GM19328 (cell line): ENCODE measurements at regions not wholly inside any gene's neighbourhood (a gene's known extent, or its start where the extent isn't known, plus 50 kb on each side); places are given as distances from the start of the nearest gene placed in this dataset.

Experiments
- ATAC-seq: cut with Tn5 transposase; IDR thresholded peaks from one replicate; pipeline ENCODE4 v1.9.1; 2021; ENCODE audit warnings: mild to moderate bottlenecking, moderate library complexity; ENCODE audit not compliant: unreplicated experiment

GRCh38 chr21:31570824-31571566 lies 88.5 kb upstream of the SOD1 start:
- no peak for ATAC-seq

- ATAC-seq, result no peak
These were observed 92.9 kb upstream of the SOD1 start for GRCh38 chr21:31566611-31567010.

DNA sequence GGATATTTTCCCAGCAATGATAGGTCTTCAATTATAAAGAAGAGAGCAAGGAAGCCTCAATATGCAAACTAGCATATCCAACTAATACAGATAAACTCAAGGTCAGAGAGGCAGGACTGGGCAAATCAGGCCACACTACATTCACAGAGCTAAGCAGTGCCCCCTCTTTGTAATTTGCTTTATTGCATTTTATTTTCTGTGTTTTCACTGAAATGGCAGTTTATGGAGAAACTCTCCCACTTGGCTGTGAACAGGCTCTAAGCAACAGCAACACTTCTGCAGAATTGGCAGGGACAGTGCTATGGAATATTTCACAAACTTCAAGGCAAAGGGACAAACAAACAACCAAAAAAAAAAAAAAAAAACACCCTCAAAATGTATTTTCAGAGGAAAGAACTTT lies 93.4 kb upstream of the SOD1 start:
- no peak for ATAC-seq

GRCh38 chr21:31564439-31564838 lies 95.1 kb upstream of the SOD1 start:
- ATAC-seq, result no peak

- no peak for ATAC-seq
These were observed 99.0 kb upstream of the SOD1 start for GRCh38 chr21:31560479-31560878.

GRCh38 chr21:31559368-31560119 lies 99.9 kb upstream of the SOD1 start:
- ATAC-seq, result peak; percentile 86

DNA sequence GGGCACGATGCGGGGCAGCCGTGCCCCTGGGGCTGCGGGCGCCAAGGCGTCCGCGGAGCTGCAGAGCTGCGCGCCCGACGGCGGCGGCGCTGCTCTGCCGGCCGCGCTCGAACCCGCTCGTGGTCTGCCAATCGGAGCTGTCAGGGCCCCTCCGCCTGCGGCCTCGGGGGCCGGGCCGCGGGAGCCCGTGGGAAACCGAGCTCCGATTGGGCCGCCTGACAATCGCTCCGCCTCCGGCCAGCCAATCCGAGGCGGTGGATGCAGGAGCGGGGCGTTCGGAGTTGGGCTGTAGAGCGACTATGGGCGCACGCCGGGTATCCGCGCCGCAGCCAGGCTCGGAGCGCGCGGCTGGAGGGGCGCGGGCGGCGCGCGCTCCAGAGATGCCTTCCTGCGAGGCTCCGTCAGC lies 100.5 kb upstream of the SOD1 start:
- ATAC-seq, result peak; percentile 82

- peak; percentile 1 for ATAC-seq
These were observed 101.1 kb upstream of the SOD1 start for GRCh38 chr21:31558189-31558961.

GRCh38 chr21:31557421-31558188 lies 101.9 kb upstream of the SOD1 start:
- no peak for ATAC-seq

- ATAC-seq, result no peak
These were observed 102.8 kb upstream of the SOD1 start for GRCh38 chr21:31556662-31557061.

DNA sequence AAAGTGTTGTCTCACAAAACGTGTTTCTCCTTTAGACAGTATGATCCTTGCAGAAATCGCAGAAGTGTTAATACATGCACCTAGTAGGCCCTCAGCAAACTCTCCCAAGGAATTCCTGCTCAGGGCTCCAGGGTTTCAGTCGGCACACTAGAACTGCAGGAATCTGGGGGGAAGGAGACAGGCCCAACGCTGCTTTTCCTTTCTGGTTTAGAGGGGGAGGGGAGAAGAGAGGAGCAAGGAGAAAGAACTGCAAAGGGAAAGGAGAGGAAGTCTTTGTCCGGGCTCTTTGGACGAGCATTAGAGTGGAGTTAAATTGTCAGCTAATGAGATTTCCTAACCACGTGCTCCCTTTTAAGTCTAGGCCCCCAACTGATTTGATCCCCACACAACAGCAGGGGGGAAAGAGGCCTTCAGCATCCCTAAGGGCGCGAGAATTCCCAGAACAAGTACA lies 103.7 kb upstream of the SOD1 start:
- no peak for ATAC-seq

DNA sequence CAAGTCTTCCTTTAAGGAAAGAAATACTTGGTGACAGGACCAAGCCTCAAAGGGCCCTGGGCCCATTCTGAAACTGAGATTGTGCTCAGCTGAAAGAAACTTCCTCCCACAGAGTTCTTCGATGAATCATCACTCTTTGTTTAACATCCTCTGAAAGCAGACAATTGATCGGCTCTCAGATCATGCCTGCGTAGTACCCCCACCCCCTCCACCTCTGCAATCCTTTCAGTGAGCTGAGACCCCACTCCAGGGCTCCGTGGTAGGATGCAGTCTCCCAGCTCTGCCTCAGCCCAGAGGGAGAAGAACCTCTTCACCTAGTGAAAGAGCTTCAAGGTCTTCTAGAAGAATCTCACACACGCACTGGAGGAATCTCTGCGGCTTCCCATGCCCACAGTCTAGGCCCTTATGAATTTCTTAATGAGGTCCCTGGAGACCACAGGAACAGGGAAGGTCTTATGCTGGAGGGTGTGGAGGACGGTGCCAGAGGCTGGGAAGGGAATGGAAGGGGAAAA lies 104.9 kb upstream of the SOD1 start:
- no peak for ATAC-seq

GRCh38 chr21:31553926-31554325 lies 105.6 kb upstream of the SOD1 start:
- no peak for ATAC-seq

DNA sequence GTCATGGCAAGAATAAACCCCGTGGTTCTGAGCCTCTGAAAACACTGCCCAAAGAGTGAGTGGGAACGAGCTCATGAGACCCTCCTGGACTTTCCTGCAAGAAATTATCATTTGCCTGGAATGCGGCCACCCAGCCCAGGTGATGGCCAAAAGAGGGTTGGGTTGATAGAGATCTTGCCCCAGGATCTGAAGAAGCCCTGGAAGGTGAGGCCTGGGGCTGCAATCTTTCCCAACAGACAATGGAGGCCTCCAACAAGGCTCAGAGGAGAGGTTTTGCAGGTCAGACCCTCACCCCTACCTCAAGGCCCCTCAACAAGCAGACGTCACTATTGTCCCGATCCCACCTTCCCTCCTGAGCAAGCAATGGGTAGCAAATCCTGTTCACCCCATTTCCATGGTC lies 106.0 kb upstream of the SOD1 start:
- ATAC-seq, result no peak

DNA sequence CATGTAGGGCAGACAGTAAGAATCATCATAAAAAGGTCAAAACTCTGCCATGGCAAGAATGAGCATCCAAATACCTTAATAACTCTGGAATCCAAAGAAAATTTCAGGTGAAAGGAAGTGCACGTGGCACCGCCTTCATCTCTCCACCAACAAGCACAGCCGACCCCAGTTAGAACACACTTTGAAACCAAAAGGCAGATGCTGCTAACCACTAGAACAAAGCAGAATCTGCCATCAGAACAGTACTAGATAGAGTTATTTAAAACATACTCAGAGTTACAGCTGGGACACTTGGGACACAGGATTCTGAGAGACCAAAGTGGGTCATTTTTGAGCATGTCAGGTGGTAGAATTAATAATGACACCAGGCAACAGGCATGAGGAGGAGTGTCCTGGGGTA lies 106.7 kb upstream of the SOD1 start:
- ATAC-seq, result no peak

- ATAC-seq, result no peak
These were observed 109.4 kb upstream of the SOD1 start for GRCh38 chr21:31550070-31550469.

- ATAC-seq, result no peak
These were observed 110.8 kb upstream of the SOD1 start for GRCh38 chr21:31548688-31549087.

DNA sequence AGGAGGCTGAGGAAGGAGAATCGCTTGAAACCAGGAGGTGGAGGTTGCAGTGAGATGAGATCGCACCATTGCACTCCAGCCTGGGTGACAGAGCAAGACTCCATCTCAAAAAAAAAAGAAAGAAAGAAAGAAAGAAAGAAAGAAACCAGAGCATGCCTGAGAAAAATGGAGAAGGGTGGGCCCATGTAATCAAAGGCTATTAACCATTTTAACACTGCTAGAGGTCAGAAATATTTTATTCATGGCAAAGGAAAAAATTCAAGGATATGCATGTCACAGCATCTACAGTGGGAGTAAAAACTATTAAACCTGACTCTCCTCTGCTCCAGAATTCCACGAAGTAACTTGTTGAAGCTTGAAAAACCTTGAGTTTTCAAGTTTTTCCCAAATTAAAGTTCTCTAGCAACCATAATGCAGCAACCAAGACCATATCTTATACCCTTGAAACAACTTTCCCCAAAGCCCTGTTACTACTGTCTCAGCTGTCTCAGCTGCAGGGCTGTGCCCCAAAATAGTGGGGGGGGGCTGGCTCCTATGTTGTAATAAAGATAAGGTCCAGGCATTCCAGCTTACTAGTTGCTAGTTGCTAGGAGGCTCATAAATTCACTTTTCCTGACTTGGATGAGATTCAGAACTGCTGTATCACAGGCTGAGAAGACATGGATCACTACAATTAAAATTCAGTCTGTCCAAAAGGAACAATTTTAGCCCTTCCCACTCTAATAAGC lies 112.9 kb upstream of the SOD1 start:
- ATAC-seq, result no peak

DNA sequence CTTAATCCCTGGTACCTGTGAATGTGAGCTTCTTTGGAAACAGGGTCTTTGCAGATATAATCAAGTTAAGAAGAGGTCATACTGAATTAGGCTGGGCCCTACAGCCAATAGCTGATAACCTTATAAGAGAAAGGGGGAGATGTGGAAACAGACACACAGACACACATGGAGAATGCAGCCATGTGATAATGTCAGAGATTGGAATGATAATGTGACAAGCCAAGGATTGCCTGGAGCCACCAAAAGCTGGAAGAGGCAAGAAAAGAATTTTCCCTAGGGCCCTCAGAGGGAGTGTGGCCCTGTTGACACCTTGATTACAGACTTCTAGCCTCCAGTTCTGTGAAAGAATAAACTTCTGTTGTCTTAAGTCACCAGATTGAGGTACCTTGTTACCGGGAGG lies 114.5 kb upstream of the SOD1 start:
- no peak for ATAC-seq

DNA sequence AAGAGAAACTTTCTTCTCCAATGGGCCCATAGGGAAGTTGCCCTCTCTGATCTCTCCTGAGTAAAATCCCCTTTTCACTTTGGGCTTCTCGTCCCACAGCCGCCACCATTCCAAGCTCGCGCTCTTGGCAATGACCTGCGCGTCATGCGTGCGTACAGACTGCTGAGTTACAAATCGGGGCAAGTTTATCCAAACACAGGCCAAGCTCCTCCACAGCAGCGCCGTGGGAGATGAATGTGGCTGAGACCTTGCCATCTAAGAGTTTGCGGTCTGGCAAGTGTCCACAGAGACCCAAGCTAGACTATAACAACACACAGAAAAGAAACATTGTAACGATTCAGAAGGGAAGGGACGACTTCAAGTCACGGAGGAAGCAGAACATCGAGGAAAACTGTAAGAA lies 116.3 kb upstream of the SOD1 start:
- no peak for ATAC-seq
